GM23338 (cell line): ENCODE measurements at regions not wholly inside any gene's neighbourhood (a gene's known extent, or its start where the extent isn't known, plus 50 kb on each side); places are given as distances from the start of the nearest gene placed in this dataset.

Experiments used
- ATAC-seq: fragments of 200-7000 bp; cut with Tn5 transposase; 3 replicates; pipeline ENCODE4 v1.9.1; 2020
- DNase-seq: peaks from one replicate; pipeline ENCODE4 v3.0.0-alpha.2; 2015; ENCODE audit warnings: low spot score
- H2AFZ ChIP-seq: fragments of 200-600 bp; sonication (generic); 2 replicates; pipeline ENCODE4 v1.8.0; 2016; ENCODE audit warnings: antibody characterized with exemption, mild to moderate bottlenecking, moderate library complexity
- H3F3A ChIP-seq: fragments of 200-600 bp; sonication (generic); replicated peaks from 2 replicates; pipeline ENCODE4 v1.8.0; 2017; ENCODE audit warnings: antibody characterized with exemption, mixed run types, low read depth
- H3K27ac ChIP-seq: fragments of 200-600 bp; sonication (generic); 2 replicates; pipeline ENCODE4 v1.6.1; 2016; ENCODE audit warnings: low read depth
- H3K27me3 ChIP-seq: fragments of 200-600 bp; sonication (generic); 2 replicates; pipeline ENCODE4 v1.8.0; 2016; ENCODE audit warnings: mild to moderate bottlenecking, mixed run types, moderate library complexity; ENCODE audit not compliant: insufficient read depth
- H3K36me3 ChIP-seq: fragments of 200-600 bp; sonication (generic); 2 replicates; pipeline ENCODE4 v1.8.0; 2016; ENCODE audit warnings: mild to moderate bottlenecking; ENCODE audit not compliant: insufficient read depth
- H3K4me1 ChIP-seq: fragments of 200-600 bp; sonication (generic); 2 replicates; pipeline ENCODE4 v1.8.0; 2016; ENCODE audit warnings: mild to moderate bottlenecking, moderate library complexity; ENCODE audit not compliant: insufficient read depth
- H3K4me2 ChIP-seq: fragments of 200-600 bp; sonication (generic); 2 replicates; pipeline ENCODE4 v1.7.1; 2017; ENCODE audit warnings: mixed run types
- H3K4me3 ChIP-seq: fragments of 200-600 bp; sonication (generic); 2 replicates; pipeline ENCODE4 v1.6.1; 2016; ENCODE audit warnings: mixed run types
- H3K79me2 ChIP-seq: fragments of 200-600 bp; sonication (generic); replicated peaks from 2 replicates; pipeline ENCODE4 v1.8.0; 2017; ENCODE audit warnings: mild to moderate bottlenecking; ENCODE audit not compliant: insufficient read depth
- H3K9me2 ChIP-seq: fragments of 200-600 bp; sonication (generic); 2 replicates; pipeline ENCODE4 v1.8.0; 2017; ENCODE audit not compliant: insufficient read depth
- H4K20me1 ChIP-seq: fragments of 200-600 bp; sonication (generic); replicated peaks from 2 replicates; pipeline ENCODE4 v1.8.0; 2017; ENCODE audit warnings: mild to moderate bottlenecking; ENCODE audit not compliant: insufficient read depth
- H3K27ac Mint-ChIP-seq: 2 replicates; pipeline ENCODE4 v1.8.0; 2020; ENCODE audit warnings: inconsistent platforms, mild to moderate bottlenecking, moderate library complexity, mixed read lengths
- H3K27me3 Mint-ChIP-seq: 3 replicates; pipeline ENCODE4 v1.8.0; 2022; ENCODE audit warnings: low read depth, mild to moderate bottlenecking, moderate library complexity, mixed read lengths, inconsistent platforms; ENCODE audit not compliant: insufficient read depth, poor library complexity
- H3K36me3 Mint-ChIP-seq: 3 replicates; pipeline ENCODE4 v1.8.0; 2021; ENCODE audit warnings: low read depth, mild to moderate bottlenecking, inconsistent platforms, moderate library complexity, mixed read lengths
- H3K4me1 Mint-ChIP-seq: 3 replicates; pipeline ENCODE4 v1.8.0; 2020; ENCODE audit warnings: mild to moderate bottlenecking, inconsistent platforms, mixed read lengths
- H3K4me3 Mint-ChIP-seq: 3 replicates; pipeline ENCODE4 v1.8.0; 2021; ENCODE audit warnings: moderate library complexity, mild to moderate bottlenecking, inconsistent platforms, mixed read lengths
- H3K9me3 Mint-ChIP-seq: 3 replicates; pipeline ENCODE4 v1.8.0; 2020; ENCODE audit warnings: moderate library complexity, mild to moderate bottlenecking, inconsistent platforms, mixed read lengths
- CREB1 ChIP-seq: fragments of 250-450 bp; sonication (Bioruptor Pico); IDR thresholded peaks from 2 replicates; pipeline ENCODE4 v1.5.0; 2020; ENCODE audit warnings: low read depth, mild to moderate bottlenecking, moderate library complexity
- EZH2 ChIP-seq: fragments of 200-600 bp; sonication (generic); IDR thresholded peaks from one replicate; pipeline ENCODE4 v1.8.0; 2017; ENCODE audit warnings: antibody characterized with exemption, mild to moderate bottlenecking, low read depth; ENCODE audit not compliant: unreplicated experiment
- EZH2phosphoT487 ChIP-seq: fragments of 200-600 bp; sonication (generic); IDR thresholded peaks from one replicate; pipeline ENCODE4 v1.8.1; 2018; ENCODE audit warnings: antibody characterized with exemption; ENCODE audit not compliant: unreplicated experiment
- JUNB ChIP-seq: IDR thresholded peaks from one replicate; pipeline ENCODE4 v1.6.1; 2016; ENCODE audit warnings: antibody characterized with exemption; ENCODE audit not compliant: unreplicated experiment
- STAT1 ChIP-seq: IDR thresholded peaks from one replicate; pipeline ENCODE4 v1.6.1; 2016; ENCODE audit warnings: antibody characterized with exemption; ENCODE audit not compliant: unreplicated experiment
- TF ChIP-seq, protein P1 (sequence below), 2 experiments: fragments of 200-600 bp in 1 of 2; sonication (generic) in 1 of 2; conservative IDR thresholded peaks; 2 replicates each; pipeline versions ENCODE4 v1.5.1 to v1.6.1; 2016 to 2017; ENCODE audit warnings: antibody characterized with exemption in 2 of 2, low read depth in 2 of 2, mild to moderate bottlenecking in 2 of 2, moderate library complexity in 1 of 2
- TF ChIP-seq, protein P2 (sequence below): IDR thresholded peaks from 2 replicates; pipeline ENCODE4 v1.6.1; 2016; ENCODE audit warnings: antibody characterized with exemption
- TF ChIP-seq, protein P3 (sequence below): IDR thresholded peaks from one replicate; pipeline ENCODE4 v1.6.1; 2018; ENCODE audit warnings: antibody characterized with exemption; ENCODE audit not compliant: unreplicated experiment

DNA sequence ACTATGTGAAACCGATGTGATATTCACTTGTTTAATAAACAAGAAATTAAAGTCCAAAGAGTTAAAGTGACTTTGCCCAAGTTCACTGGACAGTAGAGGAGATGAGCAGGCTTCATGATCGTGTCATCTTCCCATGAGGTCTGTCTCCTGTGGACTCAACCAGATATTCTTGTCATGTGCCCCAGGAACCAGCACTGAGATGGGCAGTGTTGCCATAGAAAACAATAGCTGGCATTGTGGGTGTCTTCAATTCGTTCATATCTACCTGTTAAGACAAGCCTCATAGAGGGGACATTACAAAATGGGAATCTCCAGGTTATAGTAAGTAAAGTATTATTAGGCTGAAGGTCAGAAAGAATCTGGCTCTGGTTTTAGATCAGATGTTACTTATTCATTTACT lies 184.8 kb upstream of the BCL6 start (continued):
- TF ChIP-seq, protein P1, sequence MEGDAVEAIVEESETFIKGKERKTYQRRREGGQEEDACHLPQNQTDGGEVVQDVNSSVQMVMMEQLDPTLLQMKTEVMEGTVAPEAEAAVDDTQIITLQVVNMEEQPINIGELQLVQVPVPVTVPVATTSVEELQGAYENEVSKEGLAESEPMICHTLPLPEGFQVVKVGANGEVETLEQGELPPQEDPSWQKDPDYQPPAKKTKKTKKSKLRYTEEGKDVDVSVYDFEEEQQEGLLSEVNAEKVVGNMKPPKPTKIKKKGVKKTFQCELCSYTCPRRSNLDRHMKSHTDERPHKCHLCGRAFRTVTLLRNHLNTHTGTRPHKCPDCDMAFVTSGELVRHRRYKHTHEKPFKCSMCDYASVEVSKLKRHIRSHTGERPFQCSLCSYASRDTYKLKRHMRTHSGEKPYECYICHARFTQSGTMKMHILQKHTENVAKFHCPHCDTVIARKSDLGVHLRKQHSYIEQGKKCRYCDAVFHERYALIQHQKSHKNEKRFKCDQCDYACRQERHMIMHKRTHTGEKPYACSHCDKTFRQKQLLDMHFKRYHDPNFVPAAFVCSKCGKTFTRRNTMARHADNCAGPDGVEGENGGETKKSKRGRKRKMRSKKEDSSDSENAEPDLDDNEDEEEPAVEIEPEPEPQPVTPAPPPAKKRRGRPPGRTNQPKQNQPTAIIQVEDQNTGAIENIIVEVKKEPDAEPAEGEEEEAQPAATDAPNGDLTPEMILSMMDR (conservative IDR thresholded peaks at IDR 0.05; ENCODE audit: low read depth in 2 of 2) = no peak

DNA sequence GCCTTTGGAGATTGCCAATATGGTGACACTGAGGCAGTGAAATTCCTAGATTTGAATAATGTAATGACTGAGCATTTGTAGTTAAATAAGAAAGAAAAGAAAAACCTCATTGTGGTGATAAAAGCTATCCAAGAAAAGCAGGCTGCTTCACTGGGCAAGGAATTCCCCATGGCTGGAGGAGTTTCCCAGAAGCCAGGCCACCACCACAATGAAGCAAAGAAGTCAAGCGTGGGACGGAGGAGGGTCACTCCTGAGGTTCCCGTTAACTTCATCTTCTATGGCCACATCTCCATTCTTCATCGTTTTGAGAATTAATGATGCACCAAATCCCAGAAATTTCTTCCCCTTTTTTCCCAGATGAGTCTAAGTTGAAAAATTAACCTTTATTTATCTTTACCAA lies 185.8 kb upstream of the BCL6 start:
- Histone ChIP-seq H2AFZ (no peak overlapping the region), H3K27me3 (no peaks in the 10 kb centered on the region), H3K4me3 (no peak overlapping the region), H3K9me2 (peaks cover 3% of the 10 kb centered on the region), H3K4me2 (no peak overlapping the region), H4K20me1 (no peaks in the 10 kb centered on the region), H3K4me1 (no peaks in the 10 kb centered on the region), H3K27ac (no peak overlapping the region), H3K36me3 (no peaks in the 10 kb centered on the region), H3F3A (no peaks in the 10 kb centered on the region), H3K79me2 (no peaks in the 10 kb centered on the region)
- no peak for ATAC-seq
- H3K4me3 Mint-ChIP-seq = no peak overlapping the region
- no peaks in the 10 kb centered on the region for H3K9me3 Mint-ChIP-seq
- H3K27me3 Mint-ChIP-seq = no peaks in the 10 kb centered on the region
- no peak overlapping the region for H3K27ac Mint-ChIP-seq
- DNase-seq = no peak
- no peaks in the 10 kb centered on the region for H3K4me1 Mint-ChIP-seq
- H3K36me3 Mint-ChIP-seq = no peaks in the 10 kb centered on the region
- TF ChIP-seq CREB1 (CRISPR knock-in tag) (no peak), EZH2phosphoT487 (no peak), EZH2 (no peak), JUNB (no peak), STAT1 (no peak)
- TF ChIP-seq, protein P2, sequence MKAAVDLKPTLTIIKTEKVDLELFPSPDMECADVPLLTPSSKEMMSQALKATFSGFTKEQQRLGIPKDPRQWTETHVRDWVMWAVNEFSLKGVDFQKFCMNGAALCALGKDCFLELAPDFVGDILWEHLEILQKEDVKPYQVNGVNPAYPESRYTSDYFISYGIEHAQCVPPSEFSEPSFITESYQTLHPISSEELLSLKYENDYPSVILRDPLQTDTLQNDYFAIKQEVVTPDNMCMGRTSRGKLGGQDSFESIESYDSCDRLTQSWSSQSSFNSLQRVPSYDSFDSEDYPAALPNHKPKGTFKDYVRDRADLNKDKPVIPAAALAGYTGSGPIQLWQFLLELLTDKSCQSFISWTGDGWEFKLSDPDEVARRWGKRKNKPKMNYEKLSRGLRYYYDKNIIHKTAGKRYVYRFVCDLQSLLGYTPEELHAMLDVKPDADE = no peak
- TF ChIP-seq, protein P3, sequence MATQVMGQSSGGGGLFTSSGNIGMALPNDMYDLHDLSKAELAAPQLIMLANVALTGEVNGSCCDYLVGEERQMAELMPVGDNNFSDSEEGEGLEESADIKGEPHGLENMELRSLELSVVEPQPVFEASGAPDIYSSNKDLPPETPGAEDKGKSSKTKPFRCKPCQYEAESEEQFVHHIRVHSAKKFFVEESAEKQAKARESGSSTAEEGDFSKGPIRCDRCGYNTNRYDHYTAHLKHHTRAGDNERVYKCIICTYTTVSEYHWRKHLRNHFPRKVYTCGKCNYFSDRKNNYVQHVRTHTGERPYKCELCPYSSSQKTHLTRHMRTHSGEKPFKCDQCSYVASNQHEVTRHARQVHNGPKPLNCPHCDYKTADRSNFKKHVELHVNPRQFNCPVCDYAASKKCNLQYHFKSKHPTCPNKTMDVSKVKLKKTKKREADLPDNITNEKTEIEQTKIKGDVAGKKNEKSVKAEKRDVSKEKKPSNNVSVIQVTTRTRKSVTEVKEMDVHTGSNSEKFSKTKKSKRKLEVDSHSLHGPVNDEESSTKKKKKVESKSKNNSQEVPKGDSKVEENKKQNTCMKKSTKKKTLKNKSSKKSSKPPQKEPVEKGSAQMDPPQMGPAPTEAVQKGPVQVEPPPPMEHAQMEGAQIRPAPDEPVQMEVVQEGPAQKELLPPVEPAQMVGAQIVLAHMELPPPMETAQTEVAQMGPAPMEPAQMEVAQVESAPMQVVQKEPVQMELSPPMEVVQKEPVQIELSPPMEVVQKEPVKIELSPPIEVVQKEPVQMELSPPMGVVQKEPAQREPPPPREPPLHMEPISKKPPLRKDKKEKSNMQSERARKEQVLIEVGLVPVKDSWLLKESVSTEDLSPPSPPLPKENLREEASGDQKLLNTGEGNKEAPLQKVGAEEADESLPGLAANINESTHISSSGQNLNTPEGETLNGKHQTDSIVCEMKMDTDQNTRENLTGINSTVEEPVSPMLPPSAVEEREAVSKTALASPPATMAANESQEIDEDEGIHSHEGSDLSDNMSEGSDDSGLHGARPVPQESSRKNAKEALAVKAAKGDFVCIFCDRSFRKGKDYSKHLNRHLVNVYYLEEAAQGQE = no peak
